ENCODE measurements at regions not wholly inside any gene's neighbourhood (a gene's known extent, or its start where the extent isn't known, plus 50 kb on each side); places are given as distances from the start of the nearest gene placed in this dataset.

DNA sequence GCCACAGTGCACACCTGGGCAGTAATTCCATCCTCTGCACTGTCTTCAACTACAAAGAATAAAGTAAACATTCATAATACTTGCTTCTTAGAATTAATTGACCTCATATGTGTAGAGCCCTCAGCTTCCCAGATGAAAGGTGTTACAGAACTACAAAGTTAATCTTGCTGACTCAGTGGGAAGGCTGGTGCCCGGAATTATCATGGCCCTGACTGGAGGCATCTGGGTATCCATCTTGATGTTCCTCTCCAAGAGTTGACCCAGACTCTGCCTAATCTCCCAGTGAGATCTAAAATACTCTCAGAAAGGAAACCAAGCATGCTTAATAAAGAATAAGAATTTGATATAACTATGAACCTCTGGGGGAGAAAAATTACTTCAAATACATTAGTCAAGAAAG, 147.0 kb upstream of the ARID2 start:
- no peak for TF ChIP-seq GATA2 (IDR thresholded peaks at IDR 0.05; ENCODE audit: low read depth, low read length)
- no peak for TF ChIP-seq GATA3 (IDR thresholded peaks at IDR 0.05; ENCODE audit: low read depth, low read length)
